T-cell (primary cell): ENCODE measurements at regions not wholly inside any gene's neighbourhood (a gene's known extent, or its start where the extent isn't known, plus 50 kb on each side); places are given as distances from the start of the nearest gene placed in this dataset.

Experiments
- ATAC-seq, 4 experiments: fragments of 200-7000 bp in 3 of 4; fragments of 150-1000 bp in 1 of 4; cut with Tn5 transposase; replicated peaks in 1 of 4; 1 replicate in 3 of 4; 2 replicates in 1 of 4; pipeline ENCODE4 v1.10.0; 2021; ENCODE audit warnings: moderate library complexity in 3 of 4, mild to moderate bottlenecking in 2 of 4, moderate number of reproducible peaks in 1 of 4
- CTCF ChIA-PET, 2 donors: fragments of 300-600 bp; sonication (Branson Sonifier 250); formaldehyde crosslinking; loops; one replicate each; lab custom pipeline; 2022; ENCODE audit warnings: antibody characterized with exemption in 2 of 2; lab: Charles Lee
- POLR2A ChIA-PET, 2 donors: fragments of 300-600 bp; sonication (Branson Sonifier 250); formaldehyde crosslinking; loops; one replicate each; lab custom pipeline; 2022; ENCODE audit warnings: antibody characterized with exemption in 2 of 2; lab: Charles Lee
- DNase-seq, 35 experiments: peaks; one replicate each; pipeline versions ENCODE4 v3.0.0 to v3.0.0-alpha.2; 2013 to 2023
- H3K27ac ChIP-seq: one replicate; pipeline ENCODE4 v1.5.1; 2013; ENCODE audit warnings: low read length
- H3K27me3 ChIP-seq, 2 experiments: replicated peaks in 1 of 2; 1 replicate in 1 of 2; 2 replicates in 1 of 2; pipeline versions ENCODE4 v1.6.1 to v1.7.0; 2013; ENCODE audit warnings: low read length in 1 of 2, mixed read lengths in 1 of 2; ENCODE audit not compliant: control insufficient read depth in 2 of 2, insufficient read depth in 2 of 2; ENCODE audit errors: extremely low read depth in 1 of 2
- H3K36me3 ChIP-seq, 2 donors: 1 replicate in 1 of 2; 2 replicates in 1 of 2; pipeline versions ENCODE4 v1.6.1 to v1.7.0; 2013; ENCODE audit warnings: low read length in 1 of 2; ENCODE audit not compliant: control insufficient read depth in 2 of 2, insufficient read depth in 1 of 2; ENCODE audit errors: extremely low read depth in 1 of 2
- H3K4me1 ChIP-seq, 2 experiments: 1 replicate in 1 of 2; 2 replicates in 1 of 2; pipeline versions ENCODE4 v1.6.1 to v1.7.0; 2013; ENCODE audit warnings: low read length in 2 of 2, mixed read lengths in 1 of 2; ENCODE audit not compliant: insufficient read depth in 2 of 2, control insufficient read depth in 1 of 2; ENCODE audit errors: extremely low read depth in 1 of 2
- H3K4me3 ChIP-seq, 2 donors: 1 replicate in 1 of 2; 2 replicates in 1 of 2; pipeline versions ENCODE4 v1.5.1 to v1.7.0; 2013; ENCODE audit warnings: mild to moderate bottlenecking in 2 of 2, low read length in 1 of 2, moderate library complexity in 1 of 2; ENCODE audit not compliant: control insufficient read depth in 1 of 2; ENCODE audit errors: extremely low read depth in 1 of 2
- H3K9me3 ChIP-seq: 2 replicates; pipeline ENCODE4 v1.7.0; 2013
- H3K27ac Mint-ChIP-seq, 2 donors: one replicate each; pipeline ENCODE4 v1.8.0; 2020 to 2021; ENCODE audit warnings: mild to moderate bottlenecking in 2 of 2, mixed read lengths in 2 of 2
- H3K27me3 Mint-ChIP-seq, 2 donors: one replicate each; pipeline ENCODE4 v1.8.0; 2021 to 2022; ENCODE audit warnings: mixed read lengths in 2 of 2
- H3K36me3 Mint-ChIP-seq: one replicate; pipeline ENCODE4 v1.8.0; 2021; ENCODE audit warnings: mixed read lengths
- H3K4me1 Mint-ChIP-seq, 3 donors: one replicate each; pipeline ENCODE4 v1.8.0; 2020 to 2022; ENCODE audit warnings: mixed read lengths in 3 of 3, mild to moderate bottlenecking in 1 of 3
- H3K4me3 Mint-ChIP-seq, 3 donors: one replicate each; pipeline ENCODE4 v1.8.0; 2020 to 2022; ENCODE audit warnings: mild to moderate bottlenecking in 3 of 3, mixed read lengths in 3 of 3, moderate library complexity in 3 of 3
- H3K9me3 Mint-ChIP-seq, 3 donors: one replicate each; pipeline ENCODE4 v1.8.0; 2020 to 2022; ENCODE audit warnings: mixed read lengths in 3 of 3
- WGBS: methylation state at CpG from one replicate; pipeline ENCODE4 v1.1.5; 2013; ENCODE audit warnings: missing lambda C conversion rate; ENCODE audit not compliant: insufficient coverage; 5-methylcytosine and 5-hydroxymethylcytosine counted together

DNA sequence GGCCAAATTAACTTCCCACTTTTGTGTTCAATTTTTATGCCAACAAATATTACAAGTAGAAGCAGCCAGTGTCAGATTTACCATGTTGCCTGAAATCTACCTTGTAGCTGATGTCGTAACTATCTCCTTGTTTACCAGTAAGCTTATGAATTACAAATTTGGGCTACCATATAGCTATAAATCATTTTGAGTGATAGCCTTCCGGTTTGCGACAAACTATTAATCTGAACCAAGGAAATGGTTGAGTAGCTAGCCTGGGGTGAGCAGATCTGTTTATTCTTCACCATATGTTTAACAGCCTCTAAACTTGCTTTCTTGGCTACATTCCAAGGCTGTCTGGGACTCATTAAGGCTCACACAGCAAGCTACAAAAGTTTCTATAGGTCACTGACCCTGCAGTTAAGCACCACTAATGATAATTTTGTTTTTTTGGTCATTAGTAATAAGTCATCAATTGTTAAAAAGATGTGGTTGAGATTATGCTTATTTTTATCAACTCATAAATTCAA is 218.7 kb upstream of the SPOCK3 start:
- H3K4me1 ChIP-seq = no peaks in the 10 kb centered on the region
- WGBS = no CpG with 5 or more reads among the region's 3 CpGs
- Mint-ChIP-seq H3K27ac (no peak overlapping the region), H3K4me1 (no peaks in the 10 kb centered on the region), H3K27me3 (no peaks in the 10 kb centered on the region), H3K36me3 (no peaks in the 10 kb centered on the region), H3K4me3 (no peak overlapping the region), H3K9me3 (peaks cover 0 to 14% (median 0%) of the 10 kb centered on the region in 3 donors)
- H3K36me3 ChIP-seq = no peaks in the 10 kb centered on the region
- H3K4me3 ChIP-seq = no peak overlapping the region
- H3K27ac ChIP-seq = no peak overlapping the region
- no peaks in the 10 kb centered on the region for H3K27me3 ChIP-seq
- ChIA-PET CTCF (no interaction called here), POLR2A (interaction anchor here in 1 of 2 donors (0.5 to 0.6 kb wide), 2 partner anchors 109 to 949 kb away, joined by 4 to 9 read pairs; no protein-coding TSS in a partner anchor)
- H3K9me3 ChIP-seq = no peaks in the 10 kb centered on the region
- DNase-seq (no peak), ATAC-seq (no peak)

DNA sequence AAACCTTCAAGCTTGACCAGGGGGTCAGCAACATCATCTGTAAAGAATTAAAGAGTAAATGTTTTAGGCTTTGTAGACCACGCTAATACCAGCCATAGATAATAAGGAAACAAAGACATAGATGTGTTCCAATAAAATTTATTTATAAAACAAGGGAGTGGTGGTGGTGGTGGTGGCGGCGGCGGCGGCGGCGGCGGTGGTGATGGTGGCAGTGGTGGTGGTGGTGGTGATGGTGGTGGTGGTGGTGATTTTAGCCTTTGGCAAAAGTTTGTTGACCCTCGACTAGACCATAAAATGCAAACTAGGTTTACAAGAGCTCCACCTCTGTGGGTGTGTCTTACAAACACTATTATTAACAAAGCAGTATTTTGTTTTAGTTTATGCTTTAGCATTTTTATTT is 222.3 kb upstream of the SPOCK3 start:
- H3K27me3 ChIP-seq = no peaks in the 10 kb centered on the region
- H3K27ac ChIP-seq = no peak overlapping the region
- H3K4me1 ChIP-seq = no peaks in the 10 kb centered on the region
- no peaks in the 10 kb centered on the region for H3K36me3 ChIP-seq
- no peak overlapping the region for H3K4me3 ChIP-seq
- peaks cover 0 to 11% (median 3%) of the 10 kb centered on the region in 3 donors for H3K9me3 Mint-ChIP-seq
- H3K27ac Mint-ChIP-seq = no peak overlapping the region
- no peaks in the 10 kb centered on the region for H3K36me3 Mint-ChIP-seq
- no peaks in the 10 kb centered on the region for H3K9me3 ChIP-seq
- no peak overlapping the region for H3K4me3 Mint-ChIP-seq
- CTCF ChIA-PET = interaction anchor here in 1 of 2 donors (0.6 kb wide), 1 partner anchor 133 kb away, joined by 4 read pairs; no protein-coding TSS in a partner anchor
- H3K4me1 Mint-ChIP-seq = no peaks in the 10 kb centered on the region
- POLR2A ChIA-PET = no interaction called here
- WGBS = no CpG with 5 or more reads among the region's 9 CpGs
- ATAC-seq (no peak), DNase-seq (no peak)
- H3K27me3 Mint-ChIP-seq = no peaks in the 10 kb centered on the region

DNA sequence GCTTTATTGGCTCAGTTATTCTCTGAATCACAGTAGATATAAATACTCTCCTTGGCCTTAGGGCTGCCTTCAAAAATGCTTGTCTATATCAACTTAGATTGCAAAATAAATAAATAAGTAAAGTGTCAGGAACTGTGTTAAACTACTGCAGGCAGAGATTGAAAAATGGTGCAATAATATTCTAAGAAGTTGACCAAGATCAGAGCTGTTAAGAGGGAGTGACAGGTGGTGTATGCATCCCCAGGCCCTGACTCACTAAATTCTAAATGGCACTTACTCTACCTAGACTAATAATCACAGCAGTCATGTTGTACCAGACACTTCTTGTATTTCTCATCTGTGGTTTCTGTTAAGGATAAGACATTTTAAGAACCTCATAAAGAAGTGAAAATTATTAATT is 235.1 kb upstream of the SPOCK3 start:
- no peaks in the 10 kb centered on the region for H3K27me3 ChIP-seq
- H3K9me3 ChIP-seq = no peaks in the 10 kb centered on the region
- Mint-ChIP-seq H3K9me3 (peaks cover 2 to 4% (median 3%) of the 10 kb centered on the region in 3 donors), H3K4me3 (no peak overlapping the region), H3K27me3 (no peaks in the 10 kb centered on the region), H3K27ac (no peak overlapping the region), H3K4me1 (no peaks in the 10 kb centered on the region), H3K36me3 (no peaks in the 10 kb centered on the region)
- H3K4me1 ChIP-seq = no peaks in the 10 kb centered on the region
- ChIA-PET CTCF (no interaction called here), POLR2A (no interaction called here)
- H3K27ac ChIP-seq = no peak overlapping the region
- H3K4me3 ChIP-seq = no peak overlapping the region
- ATAC-seq (no peak), DNase-seq (no peak)
- no peaks in the 10 kb centered on the region for H3K36me3 ChIP-seq

DNA sequence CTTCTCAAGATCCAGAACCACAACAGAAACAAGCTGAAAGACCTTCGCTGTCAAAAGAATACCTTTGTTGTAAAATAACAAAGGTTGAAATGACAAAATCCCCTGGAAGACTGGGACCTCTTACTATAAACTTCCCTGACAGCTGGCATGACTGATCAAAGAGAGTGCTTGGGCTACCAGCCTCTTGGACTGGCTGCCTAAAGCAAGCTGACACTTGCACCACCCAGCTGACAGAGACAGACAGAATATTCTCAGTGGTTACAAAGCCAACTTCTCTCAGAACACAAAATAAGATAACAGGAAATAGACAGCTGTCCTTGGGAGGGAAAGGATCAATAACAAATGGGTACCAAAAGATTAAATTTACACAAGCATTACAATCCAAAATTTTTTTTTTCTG is 241.7 kb upstream of the SPOCK3 start:
- POLR2A ChIA-PET = no interaction called here
- CTCF ChIA-PET = no interaction called here

DNA sequence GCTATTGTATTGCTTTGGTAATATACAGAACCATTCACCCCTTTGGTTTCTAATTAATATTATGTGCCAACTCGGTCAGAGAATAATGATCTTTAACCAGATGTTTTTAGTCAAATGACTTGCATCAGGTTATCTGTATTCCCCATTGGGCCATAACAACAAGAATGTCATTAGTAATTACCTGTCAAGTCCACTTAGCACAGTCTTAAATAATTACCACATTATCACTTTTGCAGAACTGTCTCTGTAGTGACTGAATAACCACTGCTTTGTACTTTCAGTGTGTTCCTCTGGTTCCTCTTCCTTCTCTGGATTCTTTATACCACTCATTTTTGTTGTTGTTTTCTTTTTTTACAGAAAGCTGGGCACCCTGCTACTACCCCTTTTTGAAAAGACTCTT is 257.7 kb upstream of the SPOCK3 start:
- Histone ChIP-seq H3K27ac (no peak overlapping the region), H3K4me3 (no peak overlapping the region), H3K36me3 (no peaks in the 10 kb centered on the region), H3K27me3 (no peaks in the 10 kb centered on the region), H3K4me1 (no peaks in the 10 kb centered on the region), H3K9me3 (no peaks in the 10 kb centered on the region)
- no peak overlapping the region for H3K4me3 Mint-ChIP-seq
- no peak overlapping the region for H3K27ac Mint-ChIP-seq
- CTCF ChIA-PET = no interaction called here
- H3K4me1 Mint-ChIP-seq = no peaks in the 10 kb centered on the region
- H3K9me3 Mint-ChIP-seq = peaks cover 8 to 13% (median 13%) of the 10 kb centered on the region in 3 donors
- ATAC-seq = no peak
- POLR2A ChIA-PET = no interaction called here
- no CpG with 5 or more reads among the region's 1 CpG for WGBS
- H3K27me3 Mint-ChIP-seq = no peaks in the 10 kb centered on the region
- no peak for DNase-seq
- no peaks in the 10 kb centered on the region for H3K36me3 Mint-ChIP-seq

More for the DNA sequence above, 241.7 kb upstream of the SPOCK3 start:
- Histone ChIP-seq H3K36me3 (no peaks in the 10 kb centered on the region), H3K27ac (no peak overlapping the region), H3K9me3 (no peaks in the 10 kb centered on the region), H3K4me1 (no peaks in the 10 kb centered on the region), H3K27me3 (no peaks in the 10 kb centered on the region), H3K4me3 (no peak overlapping the region)
- no peak for ATAC-seq
- Mint-ChIP-seq H3K4me1 (no peaks in the 10 kb centered on the region), H3K9me3 (peaks cover 0 to 9% (median 6%) of the 10 kb centered on the region in 3 donors), H3K27me3 (no peaks in the 10 kb centered on the region), H3K36me3 (no peaks in the 10 kb centered on the region), H3K27ac (no peak overlapping the region), H3K4me3 (no peak overlapping the region)
- no peak for DNase-seq
- WGBS = no CpG with 5 or more reads among the region's 1 CpG

DNA sequence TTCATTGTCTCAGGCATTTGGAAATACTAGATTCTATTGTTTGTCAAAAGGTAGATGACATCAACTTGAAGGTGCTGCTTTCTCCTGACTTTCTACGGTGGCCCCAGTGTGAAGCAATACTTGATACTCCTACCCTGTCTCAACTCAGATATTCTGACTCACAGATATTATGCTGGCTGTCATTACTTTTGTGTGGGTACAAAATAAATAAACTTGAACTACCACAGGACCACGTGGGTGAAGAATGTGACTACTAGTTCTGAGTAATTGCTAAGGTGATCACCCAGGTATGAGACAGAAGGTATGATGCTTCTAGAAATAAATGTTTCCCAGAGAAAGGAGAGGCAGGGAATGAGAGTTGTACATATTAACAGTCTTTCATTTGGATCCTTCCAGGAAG is 275.3 kb upstream of the SPOCK3 start:
- Histone ChIP-seq H3K27me3 (no peaks in the 10 kb centered on the region), H3K4me1 (no peaks in the 10 kb centered on the region), H3K4me3 (no peak overlapping the region), H3K27ac (no peak overlapping the region), H3K9me3 (no peaks in the 10 kb centered on the region), H3K36me3 (no peaks in the 10 kb centered on the region)
- Mint-ChIP-seq H3K4me3 (no peak overlapping the region), H3K9me3 (peaks cover 11 to 26% (median 16%) of the 10 kb centered on the region in 3 donors), H3K27ac (no peak overlapping the region), H3K27me3 (no peaks in the 10 kb centered on the region), H3K36me3 (no peaks in the 10 kb centered on the region), H3K4me1 (no peaks in the 10 kb centered on the region)
- WGBS = no CpG with 5 or more reads among the region's 2 CpGs
- CTCF ChIA-PET = no interaction called here
- no peak for DNase-seq
- POLR2A ChIA-PET = no interaction called here
- ATAC-seq = no peak

DNA sequence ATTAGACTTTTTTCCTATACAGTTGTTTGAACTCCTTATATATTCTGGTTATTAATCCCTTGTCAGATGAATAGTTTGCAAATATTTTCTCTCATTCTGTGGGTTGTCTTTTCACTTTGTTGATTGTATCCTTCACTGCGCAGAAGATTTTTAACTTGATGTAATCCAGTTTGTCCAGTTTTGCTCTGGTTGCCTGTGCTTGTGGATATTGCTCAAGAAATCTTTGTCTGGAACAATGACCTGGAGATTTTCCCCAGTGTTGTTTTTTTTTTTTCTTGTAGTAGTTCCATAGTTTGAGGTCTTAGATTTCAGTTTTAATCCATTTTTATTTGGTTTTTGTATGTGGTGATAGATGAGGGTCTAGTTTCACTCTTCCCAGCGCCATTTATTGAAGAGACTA is 289.8 kb upstream of the SPOCK3 start:
- no peaks in the 10 kb centered on the region for H3K36me3 ChIP-seq
- H3K4me3 Mint-ChIP-seq = no peak overlapping the region
- WGBS = no CpG with 5 or more reads among the region's 2 CpGs
- H3K4me3 ChIP-seq = no peak overlapping the region
- no peaks in the 10 kb centered on the region for H3K27me3 ChIP-seq
- H3K36me3 Mint-ChIP-seq = no peaks in the 10 kb centered on the region
- ChIA-PET POLR2A (no interaction called here), CTCF (no interaction called here)
- H3K27me3 Mint-ChIP-seq = no peaks in the 10 kb centered on the region
- H3K4me1 ChIP-seq = no peaks in the 10 kb centered on the region
- no peaks in the 10 kb centered on the region for H3K9me3 ChIP-seq
- DNase-seq = no peak
- H3K4me1 Mint-ChIP-seq = no peaks in the 10 kb centered on the region
- H3K27ac Mint-ChIP-seq = no peak overlapping the region
- H3K27ac ChIP-seq = no peak overlapping the region
- H3K9me3 Mint-ChIP-seq = peaks cover 4 to 13% (median 11%) of the 10 kb centered on the region in 3 donors
- no peak for ATAC-seq
